ENCODE measurements at regions not wholly inside any gene's neighbourhood (a gene's known extent, or its start where the extent isn't known, plus 50 kb on each side); places are given as distances from the start of the nearest gene placed in this dataset.

DNA sequence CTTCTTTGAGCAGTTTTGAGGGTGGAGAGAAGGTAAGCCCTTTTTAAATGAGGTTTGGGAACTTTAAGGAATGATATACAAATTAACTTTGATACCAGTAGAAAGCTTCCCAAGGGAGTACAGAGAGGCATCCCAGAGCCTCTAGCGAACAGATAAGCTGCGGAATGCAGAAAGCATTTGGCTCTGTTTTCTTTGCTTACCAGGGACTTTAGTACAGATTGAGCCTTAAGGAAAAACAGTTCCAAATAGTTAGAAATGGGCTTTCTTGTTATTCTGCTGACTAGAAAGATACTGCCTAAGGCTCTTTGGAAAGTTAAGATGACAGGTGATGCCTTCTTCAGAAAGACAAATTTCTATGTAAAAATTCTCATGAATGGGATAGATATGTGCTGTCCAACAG is 261.7 kb upstream of the FOXN3 start:
- no peak for TF ChIP-seq TAF1 (IDR thresholded peaks at IDR 0.05; ENCODE audit: borderline replicate concordance, insufficient read depth, low read length)
- TF ChIP-seq, protein P1, sequence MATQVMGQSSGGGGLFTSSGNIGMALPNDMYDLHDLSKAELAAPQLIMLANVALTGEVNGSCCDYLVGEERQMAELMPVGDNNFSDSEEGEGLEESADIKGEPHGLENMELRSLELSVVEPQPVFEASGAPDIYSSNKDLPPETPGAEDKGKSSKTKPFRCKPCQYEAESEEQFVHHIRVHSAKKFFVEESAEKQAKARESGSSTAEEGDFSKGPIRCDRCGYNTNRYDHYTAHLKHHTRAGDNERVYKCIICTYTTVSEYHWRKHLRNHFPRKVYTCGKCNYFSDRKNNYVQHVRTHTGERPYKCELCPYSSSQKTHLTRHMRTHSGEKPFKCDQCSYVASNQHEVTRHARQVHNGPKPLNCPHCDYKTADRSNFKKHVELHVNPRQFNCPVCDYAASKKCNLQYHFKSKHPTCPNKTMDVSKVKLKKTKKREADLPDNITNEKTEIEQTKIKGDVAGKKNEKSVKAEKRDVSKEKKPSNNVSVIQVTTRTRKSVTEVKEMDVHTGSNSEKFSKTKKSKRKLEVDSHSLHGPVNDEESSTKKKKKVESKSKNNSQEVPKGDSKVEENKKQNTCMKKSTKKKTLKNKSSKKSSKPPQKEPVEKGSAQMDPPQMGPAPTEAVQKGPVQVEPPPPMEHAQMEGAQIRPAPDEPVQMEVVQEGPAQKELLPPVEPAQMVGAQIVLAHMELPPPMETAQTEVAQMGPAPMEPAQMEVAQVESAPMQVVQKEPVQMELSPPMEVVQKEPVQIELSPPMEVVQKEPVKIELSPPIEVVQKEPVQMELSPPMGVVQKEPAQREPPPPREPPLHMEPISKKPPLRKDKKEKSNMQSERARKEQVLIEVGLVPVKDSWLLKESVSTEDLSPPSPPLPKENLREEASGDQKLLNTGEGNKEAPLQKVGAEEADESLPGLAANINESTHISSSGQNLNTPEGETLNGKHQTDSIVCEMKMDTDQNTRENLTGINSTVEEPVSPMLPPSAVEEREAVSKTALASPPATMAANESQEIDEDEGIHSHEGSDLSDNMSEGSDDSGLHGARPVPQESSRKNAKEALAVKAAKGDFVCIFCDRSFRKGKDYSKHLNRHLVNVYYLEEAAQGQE (IDR thresholded peaks at IDR 0.05; ENCODE audit: insufficient read depth in 1 of 2, low read depth in 2 of 2, low read length in 2 of 2): no peak
- TF ChIP-seq POLR2AphosphoS5 (IDR thresholded peaks at IDR 0.05; ENCODE audit: low read depth, low read length): no peak
- TF ChIP-seq FOXP2 (optimal IDR thresholded peaks at IDR 0.05; ENCODE audit: borderline replicate concordance, extremely low read depth, extremely low read length, insufficient read depth): no peak
